Mesendoderm (in vitro differentiated cells): ENCODE measurements at regions not wholly inside any gene's neighbourhood (a gene's known extent, or its start where the extent isn't known, plus 50 kb on each side); places are given as distances from the start of the nearest gene placed in this dataset.

ENCODE experiments used
- DNase-seq: peaks from one replicate; pipeline ENCODE4 v3.0.0; 2013
- H2AK5ac ChIP-seq: 2 replicates; pipeline ENCODE4 v1.6.1; 2013; ENCODE audit warnings: low read length, inconsistent platforms
- H2BK120ac ChIP-seq: 2 replicates; pipeline ENCODE4 v1.6.1; 2013; ENCODE audit warnings: low read depth, mild to moderate bottlenecking, low read length, moderate library complexity, mixed read lengths
- H2BK15ac ChIP-seq: replicated peaks from 2 replicates; pipeline ENCODE4 v1.6.1; 2013; ENCODE audit warnings: low read depth, mild to moderate bottlenecking, moderate library complexity
- H2BK5ac ChIP-seq: 2 replicates; pipeline ENCODE4 v1.6.1; 2013; ENCODE audit warnings: low read length, inconsistent platforms
- H3K18ac ChIP-seq: 2 replicates; pipeline ENCODE4 v1.6.1; 2013; ENCODE audit warnings: mild to moderate bottlenecking, low read length, mixed read lengths
- H3K23ac ChIP-seq: one replicate; pipeline ENCODE4 v1.6.1; 2013; ENCODE audit warnings: low read length
- H3K27ac ChIP-seq: 2 replicates; pipeline ENCODE4 v1.5.1; 2013; ENCODE audit warnings: low read depth, mild to moderate bottlenecking, inconsistent platforms, low read length, moderate library complexity
- H3K27me3 ChIP-seq: 2 replicates; pipeline ENCODE4 v1.6.1; 2013; ENCODE audit warnings: low read length, control low read depth, mild to moderate bottlenecking, inconsistent platforms; ENCODE audit not compliant: insufficient read depth, poor library complexity
- H3K36me3 ChIP-seq: 2 replicates; pipeline ENCODE4 v1.6.1; 2013; ENCODE audit warnings: low read length, inconsistent platforms; ENCODE audit not compliant: control insufficient read depth, insufficient read depth
- H3K4ac ChIP-seq: one replicate; pipeline ENCODE4 v1.6.1; 2013; ENCODE audit warnings: low read depth, mild to moderate bottlenecking, low read length, moderate library complexity
- H3K4me1 ChIP-seq: 2 replicates; pipeline ENCODE4 v1.6.1; 2013; ENCODE audit warnings: low read depth, low read length, inconsistent platforms; ENCODE audit not compliant: control insufficient read depth
- H3K4me2 ChIP-seq: 2 replicates; pipeline ENCODE4 v1.6.1; 2013; ENCODE audit warnings: low read length
- H3K4me3 ChIP-seq: 2 replicates; pipeline ENCODE4 v1.5.1; 2013; ENCODE audit warnings: mild to moderate bottlenecking, low read length
- H3K56ac ChIP-seq: one replicate; pipeline ENCODE4 v1.6.1; 2013; ENCODE audit warnings: low read length
- H3K79me1 ChIP-seq: 2 replicates; pipeline ENCODE4 v1.6.1; 2013; ENCODE audit warnings: low read length, inconsistent platforms
- H3K79me2 ChIP-seq: 2 replicates; pipeline ENCODE4 v1.6.1; 2013; ENCODE audit warnings: mild to moderate bottlenecking, low read length; ENCODE audit not compliant: control insufficient read depth, insufficient read depth
- H3K9ac ChIP-seq: 2 replicates; pipeline ENCODE4 v1.6.1; 2013; ENCODE audit warnings: low read length, inconsistent platforms
- H4K5ac ChIP-seq: one replicate; pipeline ENCODE4 v1.6.1; 2013; ENCODE audit warnings: low read length
- H4K8ac ChIP-seq: one replicate; pipeline ENCODE4 v1.6.1; 2013; ENCODE audit warnings: low read depth, mild to moderate bottlenecking, control low read depth, low read length, moderate library complexity
- WGBS: extraction: QIAGEN DNeasy Blood & Tissue Kit; methylation state at CpG from one replicate; pipeline ENCODE4 v1.1.7; 2013; ENCODE audit warnings: low lambda C conversion rate, missing lambda C conversion rate; ENCODE audit not compliant: insufficient coverage; ENCODE audit errors: extremely low coverage; 5-methylcytosine and 5-hydroxymethylcytosine counted together

DNA sequence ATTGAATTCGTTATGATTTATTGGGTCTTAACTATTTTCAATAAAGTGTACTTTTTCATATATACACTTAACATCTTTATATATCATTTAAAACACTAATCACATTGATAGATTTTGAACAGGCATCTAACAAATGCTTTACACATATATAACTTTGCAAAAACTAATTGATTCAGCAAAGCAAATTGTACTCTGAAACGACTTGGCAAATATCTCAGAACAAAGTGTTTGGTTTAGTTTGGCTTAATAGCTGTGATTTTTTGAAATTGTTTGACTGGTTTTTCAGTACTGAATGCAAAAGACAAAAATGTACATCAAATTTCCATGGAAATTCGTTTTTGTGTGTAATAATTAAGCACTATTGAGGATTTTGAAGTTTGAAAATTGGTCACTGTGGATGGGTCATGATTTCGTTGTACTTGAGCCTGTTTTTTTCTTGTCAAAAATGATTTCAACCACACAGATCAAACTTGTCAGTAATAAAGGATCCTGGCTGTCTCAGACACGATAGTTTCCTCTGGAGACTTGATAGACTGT lies 125.3 kb upstream of the SLC25A13 start:
- no peak overlapping the region for H2BK120ac ChIP-seq
- H3K79me2 ChIP-seq = no peaks in the 10 kb centered on the region
- DNase-seq = no peak
- no peak overlapping the region for H3K4me3 ChIP-seq
- H3K36me3 ChIP-seq = no peaks in the 10 kb centered on the region
- H3K18ac ChIP-seq = no peak overlapping the region
- no peak overlapping the region for H2AK5ac ChIP-seq
- no peak overlapping the region for H3K4ac ChIP-seq
- no peak overlapping the region for H3K4me2 ChIP-seq
- H2BK5ac ChIP-seq = no peak overlapping the region
- H3K56ac ChIP-seq = no peak overlapping the region
- H3K27ac ChIP-seq = no peak overlapping the region
- H4K5ac ChIP-seq = no peak overlapping the region
- H3K23ac ChIP-seq = no peak overlapping the region
- WGBS = 100% methylated on average over 1 of the region's 5 CpGs
- no peaks in the 10 kb centered on the region for H3K4me1 ChIP-seq
- no peaks in the 10 kb centered on the region for H3K79me1 ChIP-seq
- H4K8ac ChIP-seq = no peak overlapping the region
- no peak overlapping the region for H3K9ac ChIP-seq
- no peak overlapping the region for H2BK15ac ChIP-seq
- no peaks in the 10 kb centered on the region for H3K27me3 ChIP-seq

DNA sequence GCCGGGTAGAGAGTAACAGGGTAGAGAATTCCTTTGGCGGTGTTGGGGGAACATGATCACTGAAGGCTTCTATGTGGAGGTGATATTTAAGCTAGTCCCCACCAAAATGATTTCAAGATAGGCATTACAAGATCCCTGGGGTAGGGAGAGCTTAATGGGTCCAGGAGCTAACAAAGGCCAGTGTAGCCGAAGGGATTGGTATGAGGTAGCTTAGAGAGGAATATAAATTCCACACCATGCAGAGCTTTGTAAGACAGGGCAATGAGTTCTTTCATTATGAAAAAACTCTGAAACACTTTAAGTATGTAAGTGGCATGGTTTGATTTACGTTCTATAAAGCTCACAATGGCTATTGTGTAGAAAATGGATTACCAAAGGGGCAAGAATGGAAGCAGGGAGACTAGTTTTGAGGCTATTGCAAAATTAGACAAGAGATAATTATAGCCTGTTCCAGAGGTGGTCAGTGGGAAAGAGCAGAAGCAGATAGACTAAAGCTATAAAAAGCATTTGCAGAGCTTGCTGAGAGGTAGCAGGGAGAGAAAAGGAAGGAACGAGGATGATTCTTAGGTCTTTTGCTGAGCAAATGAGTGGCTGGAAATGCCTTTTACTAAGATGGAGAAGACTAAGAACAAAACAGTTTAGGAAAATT lies 119.7 kb upstream of the SLC25A13 start:
- H3K27ac ChIP-seq = no peak overlapping the region
- H3K79me2 ChIP-seq = no peaks in the 10 kb centered on the region
- H3K9ac ChIP-seq = no peak overlapping the region
- H3K4me1 ChIP-seq = no peaks in the 10 kb centered on the region
- no CpG with 5 or more reads among the region's 5 CpGs for WGBS
- H3K18ac ChIP-seq = no peak overlapping the region
- no peak overlapping the region for H3K23ac ChIP-seq
- no peak overlapping the region for H4K5ac ChIP-seq
- no peak overlapping the region for H2BK120ac ChIP-seq
- no peak overlapping the region for H2BK15ac ChIP-seq
- H3K36me3 ChIP-seq = no peaks in the 10 kb centered on the region
- H3K4me2 ChIP-seq = no peak overlapping the region
- no peaks in the 10 kb centered on the region for H3K27me3 ChIP-seq
- H2BK5ac ChIP-seq = no peak overlapping the region
- no peak overlapping the region for H3K4me3 ChIP-seq
- no peak overlapping the region for H4K8ac ChIP-seq
- H3K79me1 ChIP-seq = no peaks in the 10 kb centered on the region
- no peak overlapping the region for H3K56ac ChIP-seq
- H2AK5ac ChIP-seq = no peak overlapping the region
- no peak overlapping the region for H3K4ac ChIP-seq
- no peak for DNase-seq

DNA sequence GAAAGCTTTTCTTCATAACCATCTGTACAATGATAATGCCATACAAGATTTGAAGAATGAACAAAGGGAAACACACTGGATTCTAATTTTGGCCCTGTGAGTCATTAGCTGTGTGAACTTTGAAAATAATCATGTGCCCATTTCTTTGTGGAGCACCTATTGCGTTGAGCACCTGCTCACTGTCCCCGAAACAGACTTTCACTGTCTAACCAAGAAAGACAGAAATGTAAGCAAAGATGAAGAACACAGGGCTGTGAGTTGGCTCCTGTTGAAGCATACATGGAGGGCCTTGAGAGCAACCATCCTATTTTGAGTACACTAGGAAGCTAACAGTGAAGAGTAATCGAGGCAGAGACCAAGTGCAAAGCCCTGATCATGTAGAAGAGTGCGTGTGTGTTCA lies 118.4 kb upstream of the SLC25A13 start:
- no peak overlapping the region for H3K4me3 ChIP-seq
- no peaks in the 10 kb centered on the region for H3K79me2 ChIP-seq
- H2AK5ac ChIP-seq = no peak overlapping the region
- H3K36me3 ChIP-seq = no peaks in the 10 kb centered on the region
- H3K23ac ChIP-seq = no peak overlapping the region
- no peak overlapping the region for H3K56ac ChIP-seq
- no peak overlapping the region for H3K18ac ChIP-seq
- no peak overlapping the region for H3K4ac ChIP-seq
- DNase-seq = no peak
- no peak overlapping the region for H4K5ac ChIP-seq
- WGBS = no CpG with 5 or more reads among the region's 4 CpGs
- no peak overlapping the region for H2BK15ac ChIP-seq
- no peak overlapping the region for H3K4me2 ChIP-seq
- H3K27ac ChIP-seq = no peak overlapping the region
- no peak overlapping the region for H2BK5ac ChIP-seq
- H3K79me1 ChIP-seq = no peaks in the 10 kb centered on the region
- no peak overlapping the region for H3K9ac ChIP-seq
- no peaks in the 10 kb centered on the region for H3K27me3 ChIP-seq
- H3K4me1 ChIP-seq = no peaks in the 10 kb centered on the region
- no peak overlapping the region for H2BK120ac ChIP-seq
- H4K8ac ChIP-seq = no peak overlapping the region

DNA sequence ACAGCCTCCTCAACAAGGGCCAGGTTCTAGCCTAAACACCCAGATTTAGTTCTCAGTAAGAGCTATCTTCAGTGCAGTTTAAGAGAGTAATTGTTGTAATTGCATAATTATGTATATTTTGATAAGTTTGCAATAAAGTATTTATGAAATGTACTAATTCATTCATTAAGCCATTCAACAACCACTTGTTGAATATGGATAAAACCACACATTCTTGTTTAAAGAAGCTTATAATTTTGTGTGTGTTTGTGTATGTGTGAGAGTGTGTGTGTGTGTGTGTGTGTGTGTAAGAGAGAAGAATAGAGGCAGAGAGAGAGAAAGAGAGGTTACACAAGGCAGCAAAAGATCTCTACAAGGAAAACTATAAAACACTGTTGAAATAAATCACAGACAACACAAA lies 115.0 kb upstream of the SLC25A13 start:
- no peaks in the 10 kb centered on the region for H3K27me3 ChIP-seq
- no peak overlapping the region for H3K9ac ChIP-seq
- no peak overlapping the region for H3K4ac ChIP-seq
- no peak overlapping the region for H4K5ac ChIP-seq
- H3K36me3 ChIP-seq = no peaks in the 10 kb centered on the region
- H3K18ac ChIP-seq = no peak overlapping the region
- no peak for DNase-seq
- no peak overlapping the region for H4K8ac ChIP-seq
- H3K79me1 ChIP-seq = no peaks in the 10 kb centered on the region
- H3K4me1 ChIP-seq = no peaks in the 10 kb centered on the region
- no peak overlapping the region for H3K56ac ChIP-seq
- H2AK5ac ChIP-seq = no peak overlapping the region
- H3K4me3 ChIP-seq = no peak overlapping the region
- H2BK120ac ChIP-seq = no peak overlapping the region
- no peak overlapping the region for H3K4me2 ChIP-seq
- no peak overlapping the region for H2BK15ac ChIP-seq
- H3K27ac ChIP-seq = no peak overlapping the region
- no peak overlapping the region for H3K23ac ChIP-seq
- no peaks in the 10 kb centered on the region for H3K79me2 ChIP-seq
- H2BK5ac ChIP-seq = no peak overlapping the region

DNA sequence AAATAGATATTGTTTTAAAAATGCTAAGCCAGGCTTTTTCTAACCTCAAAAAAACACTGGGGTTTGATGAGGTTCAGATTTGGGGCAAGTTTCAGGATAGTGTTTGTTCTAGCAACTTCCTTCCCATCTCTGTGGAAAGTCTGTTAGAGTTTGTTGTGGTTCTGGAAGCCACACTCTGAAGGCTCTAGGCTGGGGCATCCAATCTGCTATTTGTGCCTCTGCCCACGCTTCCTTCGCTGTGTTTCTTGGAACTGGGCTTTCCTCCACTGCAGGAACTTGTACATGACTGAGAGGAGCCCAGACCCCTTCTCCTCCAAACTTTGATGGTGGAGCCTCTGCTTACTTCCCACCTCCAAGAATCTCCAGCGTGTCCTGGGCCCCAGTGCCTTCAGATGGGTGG lies 108.5 kb upstream of the SLC25A13 start:
- no CpG with 5 or more reads among the region's 3 CpGs for WGBS

DNA sequence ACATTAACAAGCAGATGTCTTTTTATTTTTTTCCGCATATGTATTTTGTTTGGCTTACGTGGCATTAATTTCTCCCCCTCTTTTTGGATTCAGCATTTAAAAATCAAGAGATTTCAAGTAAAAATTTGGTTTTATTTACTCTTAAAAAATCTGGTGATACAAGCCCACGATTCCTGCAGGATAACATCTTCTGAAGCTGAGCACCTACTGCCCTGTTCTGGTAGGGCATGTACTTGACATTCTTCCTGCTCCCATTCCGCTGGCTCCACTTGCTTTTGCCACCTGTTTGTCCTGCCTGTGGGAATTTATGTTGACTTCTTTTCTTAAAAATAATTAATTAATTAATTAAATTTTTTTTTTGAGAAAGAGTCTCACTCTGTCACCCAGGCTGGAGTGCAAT lies 105.2 kb upstream of the SLC25A13 start:
- no peak overlapping the region for H3K4ac ChIP-seq
- no peak overlapping the region for H3K18ac ChIP-seq
- no peak for DNase-seq

More for the DNA sequence above, 108.5 kb upstream of the SLC25A13 start:
- H2BK120ac ChIP-seq = no peak overlapping the region
- H3K79me1 ChIP-seq = no peaks in the 10 kb centered on the region
- no peak overlapping the region for H3K23ac ChIP-seq
- H3K56ac ChIP-seq = no peak overlapping the region
- H3K4me3 ChIP-seq = no peak overlapping the region
- DNase-seq = no peak
- H3K18ac ChIP-seq = no peak overlapping the region
- H3K27me3 ChIP-seq = no peaks in the 10 kb centered on the region
- no peak overlapping the region for H2BK5ac ChIP-seq
- H2AK5ac ChIP-seq = no peak overlapping the region
- H3K4me2 ChIP-seq = no peak overlapping the region
- no peak overlapping the region for H3K27ac ChIP-seq
- H3K4me1 ChIP-seq = no peaks in the 10 kb centered on the region
- H3K79me2 ChIP-seq = no peaks in the 10 kb centered on the region
- H3K4ac ChIP-seq = no peak overlapping the region
- H4K5ac ChIP-seq = no peak overlapping the region
- no peak overlapping the region for H4K8ac ChIP-seq
- no peak overlapping the region for H3K9ac ChIP-seq
- no peaks in the 10 kb centered on the region for H3K36me3 ChIP-seq
- H2BK15ac ChIP-seq = no peak overlapping the region

More for the DNA sequence above, 105.2 kb upstream of the SLC25A13 start:
- Histone ChIP-seq H3K27me3 (no peaks in the 10 kb centered on the region), H3K4me2 (no peak overlapping the region), H2BK15ac (no peak overlapping the region), H3K9ac (no peak overlapping the region), H3K23ac (no peak overlapping the region), H4K8ac (no peak overlapping the region), H3K79me2 (no peaks in the 10 kb centered on the region), H3K79me1 (no peaks in the 10 kb centered on the region), H3K27ac (no peak overlapping the region), H3K4me1 (no peaks in the 10 kb centered on the region), H3K56ac (no peak overlapping the region), H2BK5ac (no peak overlapping the region), H2BK120ac (no peak overlapping the region), H3K36me3 (no peaks in the 10 kb centered on the region), H2AK5ac (no peak overlapping the region), H4K5ac (no peak overlapping the region), H3K4me3 (no peak overlapping the region)
- no CpG with 5 or more reads among the region's 4 CpGs for WGBS
